HFFc6 (cell line): ENCODE measurements at regions not wholly inside any gene's neighbourhood (a gene's known extent, or its start where the extent isn't known, plus 50 kb on each side); places are given as distances from the start of the nearest gene placed in this dataset.
A peak's percentile ranks its signal among the peaks of the same experiment; 100 is the strongest.

Experiments
- DNase-seq: peaks from one replicate; pipeline ENCODE4 v3.0.0-alpha.2; 2018
- H3K27ac Mint-ChIP-seq: 2 replicates; pipeline ENCODE4 v1.8.0; 2020; ENCODE audit warnings: mild to moderate bottlenecking, mixed read lengths
- H3K27me3 Mint-ChIP-seq: 2 replicates; pipeline ENCODE4 v1.8.0; 2021; ENCODE audit warnings: mild to moderate bottlenecking, moderate library complexity, mixed read lengths; ENCODE audit not compliant: insufficient read depth
- H3K36me3 Mint-ChIP-seq: 2 replicates; pipeline ENCODE4 v1.8.0; 2021; ENCODE audit warnings: low read depth, mixed read lengths
- H3K4me1 Mint-ChIP-seq: 2 replicates; pipeline ENCODE4 v1.8.0; 2020; ENCODE audit warnings: low read depth, mixed read lengths
- H3K4me3 Mint-ChIP-seq: 2 replicates; pipeline ENCODE4 v1.8.0; 2020; ENCODE audit warnings: mild to moderate bottlenecking, moderate library complexity, mixed read lengths
- H3K9me3 Mint-ChIP-seq: 2 replicates; pipeline ENCODE4 v1.8.0; 2020; ENCODE audit warnings: mild to moderate bottlenecking, mixed read lengths
- CTCF ChIP-seq: fragments of 200-600 bp; sonication (generic); IDR thresholded peaks from 2 replicates; pipeline ENCODE4 v1.5.0; 2021; ENCODE audit warnings: antibody characterized with exemption, mild to moderate bottlenecking

GRCh38 chr5:57828221-57828620, 345.6 kb upstream of the ACTBL2 start:
- no peak for TF ChIP-seq CTCF
- Mint-ChIP-seq H3K4me1 (peaks cover 36% of the 10 kb centered on the region), H3K9me3 (no peaks in the 10 kb centered on the region; the same call in 1 of the 2 replicates), H3K27me3 (no peaks in the 10 kb centered on the region; the same call in 1 of the 2 replicates), H3K4me3 (no peak overlapping the region), H3K27ac (no peak overlapping the region), H3K36me3 (no peaks in the 10 kb centered on the region)
- no peak for DNase-seq

GRCh38 chr5:57825031-57825686, 342.5 kb upstream of the ACTBL2 start:
- TF ChIP-seq CTCF = no peak
- Mint-ChIP-seq H3K4me1 (peaks cover 43% of the 10 kb centered on the region), H3K9me3 (peaks cover under 1% of the 10 kb centered on the region), H3K27me3 (no peaks in the 10 kb centered on the region; the same call in 1 of the 2 replicates), H3K4me3 (peak overlapping the region; percentile 44), H3K36me3 (peaks cover 5% of the 10 kb centered on the region; the same call in 1 of the 2 replicates), H3K27ac (peak overlapping the region; percentile 86)
- peak; percentile 90 for DNase-seq

- Mint-ChIP-seq H3K27ac (peak overlapping the region; percentile 86), H3K27me3 (no peaks in the 10 kb centered on the region; the same call in 1 of the 2 replicates), H3K9me3 (peaks cover 6% of the 10 kb centered on the region), H3K4me3 (peak overlapping the region; percentile 44), H3K4me1 (peaks cover 43% of the 10 kb centered on the region), H3K36me3 (peaks cover 11% of the 10 kb centered on the region)
- no peak for DNase-seq
- no peak for TF ChIP-seq CTCF
These were observed 342.0 kb upstream of the ACTBL2 start for GRCh38 chr5:57824623-57825022.

GRCh38 chr5:57824047-57824446, 341.4 kb upstream of the ACTBL2 start:
- TF ChIP-seq CTCF = no peak
- Mint-ChIP-seq H3K36me3 (peaks cover 11% of the 10 kb centered on the region), H3K9me3 (peaks cover 7% of the 10 kb centered on the region), H3K4me1 (peaks cover 43% of the 10 kb centered on the region), H3K27ac (peak overlapping the region; percentile 82), H3K27me3 (no peaks in the 10 kb centered on the region; the same call in 1 of the 2 replicates), H3K4me3 (peak overlapping the region; percentile 34)
- DNase-seq = peak; percentile 79

GRCh38 chr5:57822651-57823050, 340.0 kb upstream of the ACTBL2 start:
- peaks cover 52% of the 10 kb centered on the region for H3K4me1 Mint-ChIP-seq
- no peak overlapping the region for H3K4me3 Mint-ChIP-seq
- peak overlapping the region; percentile 82; the same call in 1 of the 2 replicates for H3K27ac Mint-ChIP-seq
- DNase-seq = no peak
- no peaks in the 10 kb centered on the region; the same call in 1 of the 2 replicates for H3K27me3 Mint-ChIP-seq
- peaks cover 7% of the 10 kb centered on the region for H3K9me3 Mint-ChIP-seq
- no peak for TF ChIP-seq CTCF
- H3K36me3 Mint-ChIP-seq = peaks cover 11% of the 10 kb centered on the region
